Activated effector memory CD4-positive, alpha-beta T cell treated with anti-CD3 and anti-CD28 coated beads, Interleukin-2, amount 50 U/mL, for 16 hours (primary cell): ENCODE measurements at regions not wholly inside any gene's neighbourhood (a gene's known extent, or its start where the extent isn't known, plus 50 kb on each side); places are given as distances from the start of the nearest gene placed in this dataset.
"Not testable (repeated sequence)": the region's sequence is repeated elsewhere in the genome, so short reads cannot be mapped to it uniquely, and the experiment has no call there.

Experiments used
- DNase-seq: peaks from one replicate; pipeline ENCODE4 v3.0.0-alpha.2; 2020

- no peak for DNase-seq
Observed at GRCh38 chr11:31956310-31956709, 134.6 kb upstream of the RCN1 start.

- DNase-seq = no peak
Observed at GRCh38 chr11:31955838-31956237, 135.0 kb upstream of the RCN1 start.

GRCh38 chr11:31953803-31954327 is 137.0 kb upstream of the RCN1 start:
- DNase-seq = no peak

- not testable (repeated sequence) for DNase-seq
Observed at GRCh38 chr11:31949733-31950200, 138.6 kb upstream of the PAX6 start.

GRCh38 chr11:31947051-31947450 is 135.9 kb upstream of the PAX6 start:
- DNase-seq = no peak

GRCh38 chr11:31943056-31943780 is 132.1 kb upstream of the PAX6 start:
- no peak for DNase-seq

- DNase-seq = no peak
Observed at GRCh38 chr11:31940371-31941037, 129.4 kb upstream of the PAX6 start.

- DNase-seq = no peak
Observed at GRCh38 chr11:31939004-31939403, 127.9 kb upstream of the PAX6 start.

- no peak for DNase-seq
Observed at GRCh38 chr11:31936312-31936711, 125.2 kb upstream of the PAX6 start.

GRCh38 chr11:31932879-31933278 is 121.8 kb upstream of the PAX6 start:
- DNase-seq = no peak

GRCh38 chr11:31927982-31928381 is 116.9 kb upstream of the PAX6 start:
- no peak for DNase-seq

GRCh38 chr11:31926816-31927528 is 115.8 kb upstream of the PAX6 start:
- no peak for DNase-seq

GRCh38 chr11:31926106-31926505 is 115.0 kb upstream of the PAX6 start:
- DNase-seq = no peak

- no peak for DNase-seq
Observed at GRCh38 chr11:31922450-31922849, 111.3 kb upstream of the PAX6 start.

- no peak for DNase-seq
Observed at GRCh38 chr11:31921081-31921480, 110.0 kb upstream of the PAX6 start.

- no peak for DNase-seq
Observed at GRCh38 chr11:31919175-31919574, 108.1 kb upstream of the PAX6 start.

- no peak for DNase-seq
Observed at GRCh38 chr11:31915867-31916266, 104.7 kb upstream of the PAX6 start.

GRCh38 chr11:31913985-31914384 is 102.9 kb upstream of the PAX6 start:
- no peak for DNase-seq

- no peak for DNase-seq
Observed at GRCh38 chr11:31912808-31913207, 101.7 kb upstream of the PAX6 start.

- DNase-seq = no peak
Observed at GRCh38 chr11:31910950-31911576, 99.9 kb upstream of the PAX6 start.

GRCh38 chr11:31903225-31904074 is 92.3 kb upstream of the PAX6 start:
- no peak for DNase-seq

GRCh38 chr11:31902706-31903105 is 91.6 kb upstream of the PAX6 start:
- DNase-seq = no peak
